ENCODE measurements at regions not wholly inside any gene's neighbourhood (a gene's known extent, or its start where the extent isn't known, plus 50 kb on each side); places are given as distances from the start of the nearest gene placed in this dataset.

DNA sequence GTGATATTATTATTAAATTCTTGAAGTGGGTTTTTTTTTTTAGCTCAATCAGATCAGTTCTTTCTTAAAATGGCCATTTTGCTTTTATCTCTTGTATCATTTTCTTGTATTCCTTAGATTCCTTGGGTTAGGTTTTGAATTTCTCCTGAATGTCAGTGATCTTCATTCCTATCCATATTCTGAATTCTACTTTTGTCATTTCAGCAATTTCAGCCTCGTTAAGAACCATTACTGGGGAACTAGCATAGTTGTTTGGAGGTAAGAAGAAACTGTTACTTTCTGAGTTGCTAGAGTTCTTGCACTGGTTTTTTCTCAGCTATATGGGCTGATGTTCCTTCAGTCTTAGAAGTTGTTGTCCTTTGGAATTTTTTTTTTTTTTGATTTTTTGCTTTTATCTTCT, 293.1 kb downstream of the MAP2K4 start:
- Histone ChIP-seq H3K4me3 (no peak overlapping the region), H3K9me3 (peaks cover 12% of the 10 kb centered on the region), H3K36me3 (ENCODE audit: low read depth) (no peaks in the 10 kb centered on the region), H3K4me1 (ENCODE audit: low read depth) (no peaks in the 10 kb centered on the region)
- ATAC-seq: no peak
- intact Hi-C loops (cut with DNase I, micrococcal nuclease): no loop called here
- TF ChIP-seq, protein P1, sequence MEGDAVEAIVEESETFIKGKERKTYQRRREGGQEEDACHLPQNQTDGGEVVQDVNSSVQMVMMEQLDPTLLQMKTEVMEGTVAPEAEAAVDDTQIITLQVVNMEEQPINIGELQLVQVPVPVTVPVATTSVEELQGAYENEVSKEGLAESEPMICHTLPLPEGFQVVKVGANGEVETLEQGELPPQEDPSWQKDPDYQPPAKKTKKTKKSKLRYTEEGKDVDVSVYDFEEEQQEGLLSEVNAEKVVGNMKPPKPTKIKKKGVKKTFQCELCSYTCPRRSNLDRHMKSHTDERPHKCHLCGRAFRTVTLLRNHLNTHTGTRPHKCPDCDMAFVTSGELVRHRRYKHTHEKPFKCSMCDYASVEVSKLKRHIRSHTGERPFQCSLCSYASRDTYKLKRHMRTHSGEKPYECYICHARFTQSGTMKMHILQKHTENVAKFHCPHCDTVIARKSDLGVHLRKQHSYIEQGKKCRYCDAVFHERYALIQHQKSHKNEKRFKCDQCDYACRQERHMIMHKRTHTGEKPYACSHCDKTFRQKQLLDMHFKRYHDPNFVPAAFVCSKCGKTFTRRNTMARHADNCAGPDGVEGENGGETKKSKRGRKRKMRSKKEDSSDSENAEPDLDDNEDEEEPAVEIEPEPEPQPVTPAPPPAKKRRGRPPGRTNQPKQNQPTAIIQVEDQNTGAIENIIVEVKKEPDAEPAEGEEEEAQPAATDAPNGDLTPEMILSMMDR (IDR thresholded peaks at IDR 0.05): no peak
- DNase-seq: no peak

DNA sequence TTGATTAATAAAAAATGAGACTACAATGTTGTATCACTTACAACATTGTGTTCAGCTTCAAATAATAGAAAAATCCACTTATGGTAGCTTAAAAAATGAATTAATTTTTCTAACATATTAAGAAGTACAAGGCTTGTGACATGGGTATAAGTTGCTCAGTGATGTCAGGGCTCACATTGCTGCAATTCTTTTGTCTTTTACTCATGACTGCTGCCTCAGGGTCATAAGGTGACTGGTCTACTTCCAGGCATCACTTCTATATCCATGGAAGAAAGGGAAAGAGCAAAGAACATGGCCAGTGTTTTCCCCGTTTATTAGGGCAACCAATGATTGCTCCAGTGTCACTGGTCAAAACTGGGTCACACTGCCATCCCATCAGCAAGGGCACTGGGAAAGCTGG, 295.3 kb downstream of the MAP2K4 start:
- H3K4me3 ChIP-seq: no peak overlapping the region
- H3K4me1 ChIP-seq (ENCODE audit: low read depth): no peaks in the 10 kb centered on the region
- TF ChIP-seq, protein P1 (IDR thresholded peaks at IDR 0.05): no peak
- intact Hi-C loops (cut with DNase I, micrococcal nuclease): no loop called here
- no peak for DNase-seq
- no peak for ATAC-seq
- peaks cover 12% of the 10 kb centered on the region for H3K9me3 ChIP-seq
- H3K36me3 ChIP-seq (ENCODE audit: low read depth): no peaks in the 10 kb centered on the region

DNA sequence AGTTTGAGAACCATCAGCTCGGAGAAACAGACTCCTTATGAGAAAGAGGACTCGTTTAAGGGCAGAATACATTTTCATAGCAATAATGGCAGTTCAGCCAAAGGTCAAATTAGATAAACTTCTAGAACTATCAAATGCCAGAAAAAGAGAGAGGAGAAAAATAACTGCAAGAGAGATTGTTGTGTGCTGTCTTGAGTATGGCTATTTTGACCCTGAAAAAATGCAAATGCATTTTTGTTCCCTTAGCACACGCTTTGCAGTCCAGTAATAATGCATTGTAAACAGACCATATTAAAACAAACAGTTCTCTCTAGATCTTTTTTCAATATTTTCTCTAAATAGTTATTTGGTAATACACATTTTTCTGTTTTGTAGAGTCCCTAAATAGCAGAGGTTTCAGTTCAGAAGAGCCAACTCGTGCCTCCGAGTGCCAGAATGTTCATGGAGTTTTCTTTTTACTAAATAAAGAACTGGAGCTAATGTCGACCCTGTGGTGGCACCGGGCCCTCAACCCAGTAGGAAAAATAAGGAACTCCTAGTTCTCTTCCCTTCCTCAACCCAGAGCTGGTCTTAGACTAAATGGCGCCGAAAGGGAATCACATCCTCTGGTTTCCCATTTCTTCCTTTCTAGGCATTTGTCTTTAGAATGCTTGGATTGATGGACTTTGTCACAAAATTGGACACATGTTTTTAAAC, 298.0 kb downstream of the MAP2K4 start:
- H3K4me1 ChIP-seq (ENCODE audit: low read depth): no peaks in the 10 kb centered on the region
- TF ChIP-seq, protein P1 (IDR thresholded peaks at IDR 0.05): no peak
- no peak for DNase-seq
- no peaks in the 10 kb centered on the region for H3K36me3 ChIP-seq (ENCODE audit: low read depth)
- peaks cover 4% of the 10 kb centered on the region for H3K9me3 ChIP-seq
- H3K4me3 ChIP-seq: no peak overlapping the region
- no peak for ATAC-seq
- intact Hi-C loops (cut with DNase I, micrococcal nuclease): no loop called here

DNA sequence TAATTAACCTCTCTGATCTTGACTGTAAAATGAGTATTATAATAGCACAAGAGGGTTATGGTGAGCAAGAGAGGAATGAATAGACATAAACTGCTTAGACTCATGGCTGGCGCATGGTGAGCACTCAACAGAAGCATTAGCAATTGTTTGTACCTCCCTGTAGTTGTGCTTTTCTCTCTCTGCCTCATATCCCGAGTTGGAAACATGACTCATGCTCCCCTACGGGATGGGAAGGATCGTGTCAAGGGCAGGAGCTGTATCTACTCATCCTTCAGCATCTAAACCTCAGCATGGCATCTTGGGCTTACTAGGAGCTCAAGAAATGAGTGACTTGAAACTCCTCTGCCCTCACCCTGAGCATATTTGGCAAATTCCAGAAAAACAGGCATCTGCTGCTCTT, 299.6 kb downstream of the MAP2K4 start:
- TF ChIP-seq, protein P1 (IDR thresholded peaks at IDR 0.05): no peak
- intact Hi-C loops (cut with DNase I, micrococcal nuclease): no loop called here
- no peak for DNase-seq
- H3K4me3 ChIP-seq: no peak overlapping the region
- peak; percentile 18 for ATAC-seq
- H3K36me3 ChIP-seq (ENCODE audit: low read depth): no peaks in the 10 kb centered on the region
- H3K9me3 ChIP-seq: no peaks in the 10 kb centered on the region
- H3K4me1 ChIP-seq (ENCODE audit: low read depth): no peaks in the 10 kb centered on the region

DNA sequence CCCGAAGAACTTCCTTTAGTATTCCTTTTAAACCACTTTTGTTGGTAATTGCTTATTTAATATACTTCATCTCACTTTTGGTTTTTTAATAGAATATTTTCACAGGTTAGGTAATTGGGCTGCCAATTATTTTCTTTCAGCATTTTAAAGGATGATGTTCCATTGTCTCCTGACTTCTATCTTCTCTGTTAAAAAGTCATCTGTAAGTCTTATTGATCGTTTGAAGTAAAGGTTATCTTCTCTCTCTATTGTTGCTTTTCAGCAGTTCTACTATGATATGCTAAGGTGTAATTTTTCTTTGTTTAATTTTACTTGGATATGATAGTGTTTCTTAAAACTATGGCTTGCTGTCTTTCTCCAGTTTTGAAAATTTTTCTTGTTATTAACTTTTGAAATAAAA, 307.5 kb downstream of the MAP2K4 start:
- DNase-seq (no peak), ATAC-seq (no peak)
- H3K36me3 ChIP-seq (ENCODE audit: low read depth): no peaks in the 10 kb centered on the region
- TF ChIP-seq, protein P1 (IDR thresholded peaks at IDR 0.05): no peak
- H3K4me1 ChIP-seq (ENCODE audit: low read depth): no peaks in the 10 kb centered on the region
- H3K9me3 ChIP-seq: peaks cover 24% of the 10 kb centered on the region
- no peak overlapping the region for H3K4me3 ChIP-seq
- intact Hi-C loops (cut with DNase I, micrococcal nuclease): no loop called here

DNA sequence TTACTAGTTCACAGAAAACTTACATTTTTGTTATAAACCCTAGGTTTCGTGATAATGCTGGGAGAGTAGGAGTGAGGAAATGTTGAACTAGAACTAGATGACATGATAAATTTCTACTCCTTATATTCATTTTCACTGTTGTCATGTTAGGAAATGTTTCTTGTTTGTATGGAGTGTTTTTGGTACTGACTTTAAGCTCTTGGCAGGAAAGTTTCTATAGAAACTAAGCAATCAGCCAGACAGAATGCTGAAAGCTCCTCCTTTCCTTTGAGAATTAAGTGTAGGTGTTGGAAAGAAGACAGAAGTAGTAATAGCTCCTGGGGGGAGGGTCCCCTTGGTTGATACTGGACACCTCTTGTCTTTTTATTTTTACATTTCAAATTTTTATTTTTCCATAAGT, 309.8 kb downstream of the MAP2K4 start:
- ATAC-seq (no peak), DNase-seq (no peak)
- peaks cover 24% of the 10 kb centered on the region for H3K9me3 ChIP-seq
- H3K4me1 ChIP-seq (ENCODE audit: low read depth): no peaks in the 10 kb centered on the region
- intact Hi-C loops (cut with DNase I, micrococcal nuclease): no loop called here
- H3K36me3 ChIP-seq (ENCODE audit: low read depth): no peaks in the 10 kb centered on the region
- TF ChIP-seq, protein P1 (IDR thresholded peaks at IDR 0.05): no peak
- H3K4me3 ChIP-seq: no peak overlapping the region
